Activated CD4-positive, alpha-beta T cell treated with anti-CD3 and anti-CD28 coated beads for 36 hours (primary cell): ENCODE measurements at regions not wholly inside any gene's neighbourhood (a gene's known extent, or its start where the extent isn't known, plus 50 kb on each side); places are given as distances from the start of the nearest gene placed in this dataset.
"Not testable (repeated sequence)": the region's sequence is repeated elsewhere in the genome, so short reads cannot be mapped to it uniquely, and the experiment has no call there.

Experiments
- ATAC-seq: fragments of 200-7000 bp; cut with Tn5 transposase; one replicate; pipeline ENCODE4 v1.10.0; 2021; ENCODE audit warnings: mild to moderate bottlenecking, moderate library complexity
- CTCF ChIA-PET: fragments of 350-600 bp; sonication (Branson Sonifier 250); formaldehyde crosslinking; loops from one replicate; lab custom pipeline; 2021; ENCODE audit warnings: antibody characterized with exemption; lab: Charles Lee
- POLR2A ChIA-PET: fragments of 350-600 bp; sonication (Branson Sonifier 250); formaldehyde crosslinking; loops from one replicate; lab custom pipeline; 2021; ENCODE audit warnings: antibody characterized with exemption, inconsistent platforms; lab: Charles Lee
- DNase-seq: peaks from one replicate; pipeline ENCODE4 v3.0.0-alpha.2; 2020
- H3K27ac Mint-ChIP-seq: one replicate; pipeline ENCODE4 v1.8.0; 2021; ENCODE audit warnings: mixed read lengths
- H3K27me3 Mint-ChIP-seq: one replicate; pipeline ENCODE4 v1.8.0; 2021; ENCODE audit warnings: mixed read lengths
- H3K36me3 Mint-ChIP-seq: one replicate; pipeline ENCODE4 v1.8.0; 2021; ENCODE audit warnings: low read depth, mixed read lengths
- H3K4me1 Mint-ChIP-seq: one replicate; pipeline ENCODE4 v1.8.0; 2021; ENCODE audit warnings: mixed read lengths
- H3K4me3 Mint-ChIP-seq: one replicate; pipeline ENCODE4 v1.8.0; 2021; ENCODE audit warnings: mild to moderate bottlenecking, moderate library complexity, mixed read lengths
- H3K9me3 Mint-ChIP-seq: one replicate; pipeline ENCODE4 v1.8.0; 2021; ENCODE audit warnings: low read depth, mixed read lengths
- intact Hi-C, 2 experiments: fragments of 100-400 bp; cut with DNase I in 1 of 2; cut with micrococcal nuclease in 1 of 2; formaldehyde crosslinking; loops; one replicate each; pipeline versions ENCODE4 v1.14.2 to v1.15.1; 2022 to 2024; cut with DNase I, micrococcal nuclease

GRCh38 chr7:98753989-98754479 is 115.8 kb downstream of the TMEM130 start:
- no peak overlapping the region for H3K27ac Mint-ChIP-seq
- no peak for ATAC-seq
- H3K4me1 Mint-ChIP-seq = no peaks in the 10 kb centered on the region
- H3K9me3 Mint-ChIP-seq = peaks cover 4% of the 10 kb centered on the region
- no peaks in the 10 kb centered on the region for H3K36me3 Mint-ChIP-seq
- H3K4me3 Mint-ChIP-seq = no peak overlapping the region
- CTCF ChIA-PET = interaction anchor here (0.6 to 1.0 kb wide), 2 partner anchors 8 to 45 kb away, joined by 3 to 4 read pairs; no protein-coding TSS in a partner anchor
- no peak for DNase-seq
- intact Hi-C loops = no loop called here
- H3K27me3 Mint-ChIP-seq = peaks cover under 1% of the 10 kb centered on the region
- POLR2A ChIA-PET = no interaction called here

GRCh38 chr7:98755138-98755898 is 114.5 kb downstream of the TMEM130 start:
- peak; percentile 10 for DNase-seq
- Mint-ChIP-seq H3K9me3 (peaks cover 4% of the 10 kb centered on the region), H3K36me3 (no peaks in the 10 kb centered on the region), H3K27me3 (peaks cover 8% of the 10 kb centered on the region), H3K27ac (no peak overlapping the region), H3K4me3 (no peak overlapping the region), H3K4me1 (no peaks in the 10 kb centered on the region)
- ATAC-seq = no peak
- ChIA-PET POLR2A (no interaction called here), CTCF (interaction anchor here (0.6 kb wide), 3 partner anchors 85 to 303 kb away, joined by 3 to 4 read pairs (median 3); no protein-coding TSS in a partner anchor)
- intact Hi-C loops = no loop called here

- no peaks in the 10 kb centered on the region for H3K36me3 Mint-ChIP-seq
- peaks cover 4% of the 10 kb centered on the region for H3K9me3 Mint-ChIP-seq
- ChIA-PET POLR2A (no interaction called here), CTCF (no interaction called here)
- DNase-seq (no peak), ATAC-seq (no peak)
- no peak overlapping the region for H3K4me3 Mint-ChIP-seq
- intact Hi-C loops = no loop called here
- no peaks in the 10 kb centered on the region for H3K4me1 Mint-ChIP-seq
- peaks cover 10% of the 10 kb centered on the region for H3K27me3 Mint-ChIP-seq
- no peak overlapping the region for H3K27ac Mint-ChIP-seq
Measured at GRCh38 chr7:98758157-98758556, 111.7 kb downstream of the TMEM130 start.

GRCh38 chr7:98760201-98760651 is 109.6 kb downstream of the TMEM130 start:
- H3K4me3 Mint-ChIP-seq = no peak overlapping the region
- no peak overlapping the region for H3K27ac Mint-ChIP-seq
- peaks cover 4% of the 10 kb centered on the region for H3K9me3 Mint-ChIP-seq
- ChIA-PET CTCF (interaction anchor here (1.1 kb wide), 1 partner anchor 327 kb away, joined by 3 read pairs; no protein-coding TSS in a partner anchor), POLR2A (no interaction called here)
- no peak for DNase-seq
- ATAC-seq = no peak
- no peaks in the 10 kb centered on the region for H3K36me3 Mint-ChIP-seq
- H3K4me1 Mint-ChIP-seq = no peaks in the 10 kb centered on the region
- intact Hi-C loops = no loop called here
- peaks cover 12% of the 10 kb centered on the region for H3K27me3 Mint-ChIP-seq

- no peak for ATAC-seq
- ChIA-PET CTCF (no interaction called here), POLR2A (no interaction called here)
- no peak for DNase-seq
- peaks cover 4% of the 10 kb centered on the region for H3K9me3 Mint-ChIP-seq
- no peaks in the 10 kb centered on the region for H3K4me1 Mint-ChIP-seq
- no peak overlapping the region for H3K4me3 Mint-ChIP-seq
- peaks cover 12% of the 10 kb centered on the region for H3K27me3 Mint-ChIP-seq
- H3K36me3 Mint-ChIP-seq = no peaks in the 10 kb centered on the region
- no peak overlapping the region for H3K27ac Mint-ChIP-seq
- intact Hi-C loops = no loop called here
Measured at GRCh38 chr7:98761225-98761624, 108.6 kb downstream of the TMEM130 start.

GRCh38 chr7:98762620-98763019 is 107.2 kb downstream of the TMEM130 start:
- Mint-ChIP-seq H3K4me1 (no peaks in the 10 kb centered on the region), H3K4me3 (no peak overlapping the region), H3K36me3 (no peaks in the 10 kb centered on the region), H3K27me3 (peaks cover 12% of the 10 kb centered on the region), H3K9me3 (peaks cover 4% of the 10 kb centered on the region), H3K27ac (no peak overlapping the region)
- ChIA-PET POLR2A (no interaction called here), CTCF (no interaction called here)
- DNase-seq (no peak), ATAC-seq (no peak)
- intact Hi-C loops = no loop called here

GRCh38 chr7:98763441-98763840 is 106.4 kb downstream of the TMEM130 start:
- CTCF ChIA-PET = interaction anchor here (0.5 kb wide), 1 partner anchor 742 kb away, joined by 3 read pairs; no protein-coding TSS in a partner anchor

GRCh38 chr7:98764946-98765345 is 104.9 kb downstream of the TMEM130 start:
- ChIA-PET CTCF (interaction anchor here (0.6 to 1.1 kb wide), 4 partner anchors 8 to 359 kb away, joined by 3 read pairs; no protein-coding TSS in a partner anchor), POLR2A (no interaction called here)
- no peak overlapping the region for H3K4me3 Mint-ChIP-seq
- no peaks in the 10 kb centered on the region for H3K4me1 Mint-ChIP-seq
- H3K27ac Mint-ChIP-seq = no peak overlapping the region
- H3K36me3 Mint-ChIP-seq = no peaks in the 10 kb centered on the region
- no peaks in the 10 kb centered on the region for H3K9me3 Mint-ChIP-seq
- H3K27me3 Mint-ChIP-seq = peaks cover 4% of the 10 kb centered on the region
- intact Hi-C loops = no loop called here
- no peak for DNase-seq
- ATAC-seq = no peak

More at GRCh38 chr7:98763441-98763840, 106.4 kb downstream of the TMEM130 start:
- POLR2A ChIA-PET = no interaction called here
- Mint-ChIP-seq H3K27ac (no peak overlapping the region), H3K4me3 (no peak overlapping the region), H3K9me3 (peaks cover 4% of the 10 kb centered on the region), H3K27me3 (peaks cover 12% of the 10 kb centered on the region), H3K4me1 (no peaks in the 10 kb centered on the region), H3K36me3 (no peaks in the 10 kb centered on the region)
- no peak for ATAC-seq
- no peak for DNase-seq
- intact Hi-C loops = no loop called here

- H3K9me3 Mint-ChIP-seq, intact Hi-C loops, ATAC-seq, DNase-seq, H3K4me1 Mint-ChIP-seq, H3K4me3 Mint-ChIP-seq, H3K36me3 Mint-ChIP-seq, H3K27ac Mint-ChIP-seq, H3K27me3 Mint-ChIP-seq, POLR2A ChIA-PET: not testable (repeated sequence)
- CTCF ChIA-PET = interaction anchor here (1.2 kb wide), 1 partner anchor 8 kb away, joined by 3 read pairs; no protein-coding TSS in a partner anchor
Measured at GRCh38 chr7:98770085-98770484, 99.7 kb downstream of the TMEM130 start.

GRCh38 chr7:98771519-98771918 is 98.3 kb downstream of the TMEM130 start:
- Mint-ChIP-seq H3K4me3 (no peak overlapping the region), H3K9me3 (no peaks in the 10 kb centered on the region), H3K36me3 (no peaks in the 10 kb centered on the region), H3K27me3 (peaks cover 7% of the 10 kb centered on the region), H3K4me1 (no peaks in the 10 kb centered on the region), H3K27ac (no peak overlapping the region)
- no peak for ATAC-seq
- DNase-seq = no peak
- POLR2A ChIA-PET = no interaction called here
- CTCF ChIA-PET = interaction anchor here (0.6 kb wide), 1 partner anchor 1324 kb away, joined by 3 read pairs; no protein-coding TSS in a partner anchor
- intact Hi-C loops = no loop called here

GRCh38 chr7:98771941-98772603 is 97.7 kb downstream of the TMEM130 start:
- no peaks in the 10 kb centered on the region for H3K9me3 Mint-ChIP-seq
- H3K27me3 Mint-ChIP-seq = peaks cover 7% of the 10 kb centered on the region
- ChIA-PET CTCF (no interaction called here), POLR2A (no interaction called here)
- no peak overlapping the region for H3K27ac Mint-ChIP-seq
- intact Hi-C loops = no loop called here
- DNase-seq (no peak), ATAC-seq (no peak)
- H3K36me3 Mint-ChIP-seq = no peaks in the 10 kb centered on the region
- H3K4me3 Mint-ChIP-seq = no peak overlapping the region
- H3K4me1 Mint-ChIP-seq = no peaks in the 10 kb centered on the region
